GM18861 (cell line): ENCODE measurements at regions not wholly inside any gene's neighbourhood (a gene's known extent, or its start where the extent isn't known, plus 50 kb on each side); places are given as distances from the start of the nearest gene placed in this dataset.
"Not testable (repeated sequence)": the region's sequence is repeated elsewhere in the genome, so short reads cannot be mapped to it uniquely, and the experiment has no call there.

Source experiments
- ATAC-seq: cut with Tn5 transposase; IDR thresholded peaks from one replicate; pipeline ENCODE4 v1.9.1; 2021; ENCODE audit not compliant: unreplicated experiment

DNA sequence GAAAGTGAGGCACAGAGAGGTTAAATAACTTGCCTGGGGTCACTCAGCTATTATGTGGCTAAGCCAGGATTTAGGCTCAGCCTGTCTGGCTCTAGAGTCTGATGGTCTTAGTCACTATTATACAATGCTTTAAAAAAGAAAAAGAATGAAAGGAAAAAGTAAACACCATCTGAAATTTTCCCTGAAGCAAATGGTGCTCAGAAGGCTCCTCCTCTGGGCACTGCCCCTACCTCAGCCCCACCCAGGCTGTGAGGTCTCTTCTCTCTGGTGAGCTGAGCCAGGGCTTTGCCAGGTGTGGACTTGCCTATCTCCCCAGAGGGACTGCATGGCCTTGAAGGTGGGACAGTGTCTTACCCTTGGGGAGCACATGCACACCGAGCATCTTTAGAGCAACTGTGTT is 117.5 kb upstream of the DYRK2 start:
- no peak for ATAC-seq

DNA sequence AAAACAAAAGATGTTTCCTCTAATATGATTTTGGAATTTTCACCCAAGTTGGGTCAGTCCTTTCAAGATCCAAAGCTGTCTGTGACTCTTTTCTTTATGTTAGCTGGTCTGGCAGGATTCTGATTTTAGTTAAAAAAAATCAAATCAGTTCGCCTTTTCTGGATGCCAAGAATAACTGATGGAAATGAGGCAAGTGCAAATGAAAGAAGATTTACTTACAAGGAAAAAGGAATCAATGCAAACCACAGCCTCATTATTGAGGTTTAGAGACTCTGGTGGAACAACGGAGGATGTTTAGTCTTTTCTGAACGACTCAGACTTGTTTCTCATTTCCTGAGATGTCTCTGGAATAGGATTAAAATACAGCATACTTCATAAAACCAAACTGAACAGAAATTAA is 117.0 kb upstream of the DYRK2 start:
- ATAC-seq = no peak

DNA sequence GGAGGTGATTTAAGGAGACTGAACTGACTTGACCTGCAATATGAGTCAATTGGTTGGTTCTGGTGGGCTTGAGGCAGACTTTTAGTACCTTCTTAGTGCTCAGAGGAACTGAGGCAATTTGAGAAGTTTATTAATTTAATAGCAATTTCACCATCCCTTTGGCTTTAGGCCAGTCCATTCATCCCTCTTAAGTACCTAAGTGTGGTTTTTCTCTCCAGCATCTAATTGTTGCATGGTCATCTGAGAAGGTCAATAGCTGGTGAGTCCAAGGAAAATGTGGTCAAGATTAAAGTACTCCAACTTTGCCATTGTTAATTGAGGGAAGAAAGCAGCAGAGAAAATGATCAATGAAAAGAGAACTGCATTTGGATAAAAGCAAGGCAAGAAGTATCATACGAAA is 115.4 kb upstream of the DYRK2 start:
- no peak for ATAC-seq

DNA sequence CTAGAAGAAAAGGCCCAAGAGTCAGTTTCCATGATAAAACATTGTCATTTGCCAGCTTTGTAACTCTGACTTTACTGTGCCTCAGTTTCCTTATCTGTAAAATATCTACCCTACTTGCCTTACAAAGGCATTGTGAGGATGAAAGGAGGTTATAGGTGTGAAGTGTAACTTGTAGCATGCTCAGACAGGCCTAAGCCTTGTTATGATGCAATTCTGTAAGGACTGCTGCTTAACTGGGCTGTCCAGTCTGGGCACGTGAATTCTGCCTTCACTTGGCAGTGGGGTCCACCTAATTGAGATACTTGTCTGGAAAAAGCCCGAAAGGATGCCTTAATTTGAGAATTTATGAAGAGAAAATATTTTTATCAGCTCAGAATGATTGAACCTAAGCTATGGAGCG is 114.5 kb upstream of the DYRK2 start:
- no peak for ATAC-seq

- no peak for ATAC-seq
Observed at GRCh38 chr12:67534681-67535080, 113.9 kb upstream of the DYRK2 start.

DNA sequence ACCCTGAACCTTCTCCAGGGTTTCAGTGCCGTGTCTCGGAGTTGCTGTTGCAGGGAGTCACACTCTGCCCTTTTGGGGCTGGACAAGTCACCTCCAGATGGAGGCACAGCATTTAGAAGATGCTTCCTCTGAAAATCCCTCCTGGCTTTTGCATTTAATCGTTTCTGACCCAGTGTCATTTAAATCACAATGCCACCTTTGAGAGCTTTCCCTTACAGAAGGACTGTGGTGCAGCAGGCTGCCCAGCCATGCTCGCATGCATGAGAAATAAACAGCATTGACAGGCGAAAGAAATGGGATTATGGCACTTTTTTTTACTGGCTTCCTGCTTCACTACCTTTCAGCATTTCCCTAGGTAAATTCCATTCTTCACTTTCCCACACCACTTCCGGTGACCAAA is 113.4 kb upstream of the DYRK2 start:
- no peak for ATAC-seq

DNA sequence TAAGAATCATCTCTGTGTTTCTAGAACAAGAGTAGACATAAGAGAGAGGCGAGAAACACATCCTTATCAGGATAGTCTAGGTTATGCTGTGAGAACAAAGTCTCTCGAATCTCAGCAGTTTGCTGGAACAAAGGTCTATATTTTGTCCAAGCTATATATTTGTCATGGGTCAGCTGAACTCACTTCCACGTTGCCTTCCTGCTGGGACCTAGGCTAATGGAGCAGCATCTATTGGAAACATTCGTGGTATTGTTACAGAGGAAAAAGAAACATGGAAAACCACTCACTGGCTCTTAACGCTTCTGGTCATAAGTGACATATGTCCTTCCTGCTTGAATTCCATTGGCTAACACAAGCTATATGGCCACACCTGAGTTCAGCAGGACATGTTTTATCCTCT is 112.6 kb upstream of the DYRK2 start:
- ATAC-seq = no peak

GRCh38 chr12:67539329-67539728 is 109.2 kb upstream of the DYRK2 start:
- no peak for ATAC-seq

DNA sequence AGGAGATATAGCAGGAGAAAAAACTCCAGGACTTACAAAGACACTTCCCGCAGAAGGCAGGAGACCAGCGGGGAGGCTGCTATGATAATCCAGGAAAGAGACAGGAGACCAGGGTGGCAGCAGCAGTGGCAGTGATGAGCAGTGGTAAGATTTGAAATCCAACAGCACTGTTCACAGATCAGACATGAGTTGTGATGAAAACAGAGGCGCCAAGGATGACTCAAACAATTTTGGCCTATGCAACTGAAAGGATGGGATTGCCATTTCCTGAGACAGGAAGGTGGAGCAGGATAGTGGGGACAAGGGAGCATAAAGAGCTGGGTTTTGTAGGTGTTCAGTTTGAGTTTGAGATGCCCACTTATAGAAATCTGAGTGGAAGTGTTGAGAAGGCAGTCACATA is 108.6 kb upstream of the DYRK2 start:
- ATAC-seq = no peak

- ATAC-seq = no peak
Observed at GRCh38 chr12:67540920-67541624, 107.5 kb upstream of the DYRK2 start.

DNA sequence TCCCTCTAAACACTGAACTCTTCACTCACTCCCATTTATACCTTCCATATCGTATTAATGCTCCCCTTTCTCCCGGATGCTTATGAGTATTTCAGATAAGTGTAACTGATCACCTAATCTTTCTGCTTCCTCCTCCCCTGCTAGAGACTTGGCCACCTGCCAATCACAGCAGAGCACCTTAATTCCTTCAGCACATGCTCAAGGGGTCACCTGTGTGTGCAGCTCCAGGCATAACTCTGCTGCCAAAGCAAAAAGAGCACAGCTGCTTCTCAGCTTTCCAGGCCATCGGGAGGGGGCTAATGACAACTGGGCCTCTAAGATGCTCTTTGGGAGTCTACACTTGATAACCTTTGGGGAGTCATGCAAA is 106.9 kb upstream of the DYRK2 start:
- ATAC-seq = no peak

- ATAC-seq = no peak
Observed at GRCh38 chr12:67543021-67543770, 105.3 kb upstream of the DYRK2 start.

- no peak for ATAC-seq
Observed at GRCh38 chr12:67545298-67545697, 103.2 kb upstream of the DYRK2 start.

DNA sequence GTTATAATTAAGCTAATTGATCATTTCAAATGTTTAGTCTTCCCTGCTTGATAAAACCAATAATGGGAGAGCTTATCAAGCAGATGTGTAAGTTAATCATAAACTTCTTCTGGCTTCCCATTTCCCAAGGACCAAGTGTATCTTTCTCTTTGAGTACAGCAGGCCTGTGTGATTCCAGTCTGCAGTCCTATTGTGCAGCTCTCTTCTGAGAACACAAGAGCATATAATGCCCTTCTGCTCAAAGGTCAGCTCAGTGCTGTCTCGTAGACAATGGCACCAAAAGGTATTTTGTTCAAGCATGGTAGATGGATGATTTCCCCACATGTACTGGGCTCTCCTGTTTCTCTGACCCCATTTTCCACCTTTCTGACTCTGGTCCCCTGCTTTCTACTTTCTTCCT is 101.8 kb upstream of the DYRK2 start:
- no peak for ATAC-seq

DNA sequence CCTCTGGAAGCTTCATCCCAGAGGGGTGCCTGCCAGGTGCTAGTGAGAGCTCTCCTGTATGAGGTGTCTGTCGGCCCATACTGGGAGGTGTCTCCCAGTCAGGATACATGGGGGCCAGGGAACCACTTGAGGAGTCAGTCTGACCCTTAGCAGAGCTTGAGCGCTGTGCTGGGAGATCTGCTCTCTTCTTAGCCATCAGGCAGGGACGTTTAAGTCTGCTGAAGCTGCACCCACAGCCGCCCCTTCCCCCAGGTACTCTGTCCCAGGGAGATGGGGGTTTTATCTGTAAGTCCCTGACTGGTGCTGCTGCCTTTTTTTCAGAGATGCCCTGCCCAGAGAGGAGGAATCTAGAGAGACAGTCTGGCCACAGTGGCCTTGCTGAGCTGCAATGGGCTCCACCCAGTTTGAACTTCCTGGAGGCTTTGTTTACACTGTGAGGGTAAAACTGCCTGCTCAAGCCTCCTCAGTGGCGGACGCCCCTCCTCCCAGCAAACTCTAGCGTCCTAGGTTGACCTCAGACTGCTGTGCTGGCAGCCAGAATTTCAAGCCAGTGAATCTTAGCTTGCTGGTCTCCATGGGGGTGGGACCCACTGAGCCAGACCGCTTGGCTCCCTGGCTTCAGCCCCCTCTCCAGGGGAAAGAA is 93.3 kb upstream of the DYRK2 start:
- not testable (repeated sequence) for ATAC-seq

GRCh38 chr12:67558775-67559174 is 89.8 kb upstream of the DYRK2 start:
- ATAC-seq = no peak

- no peak for ATAC-seq
Observed at GRCh38 chr12:67559751-67560150, 88.8 kb upstream of the DYRK2 start.

- ATAC-seq = no peak
Observed at GRCh38 chr12:67562513-67563287, 85.8 kb upstream of the DYRK2 start.

GRCh38 chr12:67568055-67568454 is 80.5 kb upstream of the DYRK2 start:
- no peak for ATAC-seq

DNA sequence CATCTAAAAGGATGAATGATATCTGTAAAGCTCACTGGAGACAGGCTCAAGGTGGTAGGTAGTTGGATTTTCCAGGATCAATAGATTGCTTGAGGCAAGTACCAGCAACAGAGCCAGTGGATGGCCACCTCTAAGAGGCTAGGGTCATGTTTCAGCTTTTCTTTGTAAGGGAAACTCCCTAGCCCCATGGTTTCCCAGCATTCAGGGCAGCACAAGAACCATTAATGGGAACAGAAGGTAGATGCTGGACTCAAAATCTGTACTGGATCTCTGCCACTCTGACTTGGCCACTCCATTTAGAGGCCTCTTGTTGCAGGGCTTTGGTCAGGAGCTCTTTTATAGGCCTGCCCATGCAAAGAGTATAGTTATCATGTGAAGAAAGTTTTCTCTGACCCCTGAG is 76.1 kb upstream of the DYRK2 start:
- no peak for ATAC-seq

- no peak for ATAC-seq
Observed at GRCh38 chr12:67573566-67573965, 75.0 kb upstream of the DYRK2 start.
